Caki2 (cell line): ENCODE measurements at regions not wholly inside any gene's neighbourhood (a gene's known extent, or its start where the extent isn't known, plus 50 kb on each side); places are given as distances from the start of the nearest gene placed in this dataset.
"Not testable (repeated sequence)": the region's sequence is repeated elsewhere in the genome, so short reads cannot be mapped to it uniquely, and the experiment has no call there.

Experiments used
- DNase-seq: peaks from one replicate; pipeline ENCODE4 v3.0.0-alpha.2; 2015; ENCODE audit warnings: low read depth
- in situ Hi-C: cut with HindIII; loops from 2 replicates; pipeline ENCODE4 v1.10.0; 2016; ENCODE audit warnings: low sequenced_read_pairs, low pct_unique_long_range_greater_than_20kb, mixed read lengths

DNA sequence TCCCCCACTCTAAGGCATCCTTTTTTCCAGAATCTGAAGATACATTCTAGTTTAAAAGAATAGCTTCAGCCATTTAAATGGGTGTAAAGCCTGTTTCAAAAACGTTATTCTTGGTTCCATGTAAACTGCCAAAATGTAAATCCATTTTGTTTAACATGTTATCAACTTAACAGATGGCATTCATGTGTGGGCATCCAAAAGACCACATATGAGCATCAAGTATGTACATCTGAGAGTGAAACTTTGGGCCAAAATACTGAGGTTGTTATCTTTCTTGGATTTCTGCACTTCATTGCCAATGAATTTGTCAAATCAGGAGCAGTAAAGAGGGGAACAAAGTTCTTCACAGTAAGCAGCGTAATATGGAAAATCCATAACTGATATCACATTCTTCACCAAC lies 395.4 kb downstream of the ZNF804A start:
- in situ Hi-C loops: no loop called here

DNA sequence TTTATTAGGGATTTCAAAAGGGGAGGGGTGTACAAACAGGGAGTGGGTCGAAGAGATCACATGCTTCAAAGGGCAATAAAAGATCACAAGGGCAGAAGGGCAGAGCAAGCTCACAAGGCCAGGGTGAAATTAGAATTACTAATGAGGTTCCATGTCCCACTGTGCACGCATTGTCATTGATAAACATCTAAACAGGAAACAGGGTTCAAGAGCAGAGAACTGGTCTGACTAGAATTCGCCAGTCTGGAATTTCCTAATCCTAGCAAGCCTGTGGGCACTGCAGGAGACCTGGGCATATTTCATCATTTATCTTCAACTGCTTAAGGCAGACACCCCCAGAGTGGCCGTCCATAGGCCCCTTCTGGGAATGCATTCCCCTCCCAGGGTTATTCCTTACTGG lies 408.2 kb downstream of the ZNF804A start:
- no peak for DNase-seq
- in situ Hi-C loops: no loop called here

More for the DNA sequence above, 395.4 kb downstream of the ZNF804A start:
- no peak for DNase-seq

DNA sequence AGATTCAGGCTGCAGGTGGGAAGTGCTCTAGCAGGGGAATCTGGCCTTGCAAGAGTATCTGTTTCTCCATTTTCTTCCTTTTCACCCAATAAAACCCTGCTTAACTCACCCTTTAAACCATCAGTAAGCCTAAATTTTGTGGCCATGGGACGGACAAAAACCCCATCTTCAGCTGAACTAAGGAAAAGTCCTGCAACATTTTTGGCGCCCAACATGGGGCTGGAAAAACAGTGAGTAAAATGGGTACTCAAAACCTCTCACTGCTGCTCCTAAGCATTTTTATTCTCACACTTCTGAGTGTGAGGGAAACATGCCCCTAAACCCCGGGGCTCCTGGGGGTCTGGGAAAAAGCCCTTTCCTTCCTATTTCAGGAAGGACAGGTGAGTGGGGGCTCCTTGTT lies 414.3 kb downstream of the ZNF804A start:
- DNase-seq: peak; percentile 5
- in situ Hi-C loops: no loop called here

DNA sequence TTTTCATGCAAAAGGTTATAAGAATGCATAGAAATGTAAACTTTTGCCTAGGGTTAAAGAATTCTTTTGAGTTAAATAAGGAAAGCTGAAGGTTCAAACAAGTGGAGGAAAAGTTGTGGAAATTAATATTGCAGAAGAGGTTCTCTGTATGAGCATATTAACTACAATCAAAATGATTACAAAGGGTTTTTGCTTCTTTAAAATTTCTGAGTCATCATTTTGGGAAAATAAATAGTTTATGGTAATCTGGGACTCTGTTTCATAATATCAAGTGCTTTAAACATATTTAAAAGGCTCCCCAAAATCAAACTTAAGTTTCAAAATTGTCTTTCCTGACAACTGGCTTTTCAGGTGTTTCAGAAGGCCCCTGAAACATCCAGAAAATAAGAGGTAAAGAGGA lies 415.7 kb downstream of the ZNF804A start:
- in situ Hi-C loops: no loop called here
- DNase-seq: no peak

DNA sequence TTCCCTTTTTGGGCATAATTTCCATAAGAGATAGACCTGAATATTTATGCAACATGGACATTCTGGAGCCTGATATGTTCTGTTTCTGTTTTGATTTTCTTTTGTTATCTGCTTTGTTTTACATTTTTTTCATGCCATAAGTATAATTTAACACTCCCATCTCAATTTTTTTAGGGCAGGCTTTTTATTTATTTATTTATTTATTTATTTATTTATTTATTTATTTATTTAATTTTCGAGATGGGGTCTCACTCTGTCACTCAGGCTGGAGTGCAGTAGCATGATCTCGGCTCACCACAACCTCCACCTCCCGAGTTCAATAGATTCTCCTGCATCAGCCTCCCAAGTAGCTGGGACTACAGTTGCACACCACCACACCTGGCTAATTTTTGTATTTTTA lies 427.6 kb downstream of the ZNF804A start:
- in situ Hi-C loops, DNase-seq: not testable (repeated sequence)

DNA sequence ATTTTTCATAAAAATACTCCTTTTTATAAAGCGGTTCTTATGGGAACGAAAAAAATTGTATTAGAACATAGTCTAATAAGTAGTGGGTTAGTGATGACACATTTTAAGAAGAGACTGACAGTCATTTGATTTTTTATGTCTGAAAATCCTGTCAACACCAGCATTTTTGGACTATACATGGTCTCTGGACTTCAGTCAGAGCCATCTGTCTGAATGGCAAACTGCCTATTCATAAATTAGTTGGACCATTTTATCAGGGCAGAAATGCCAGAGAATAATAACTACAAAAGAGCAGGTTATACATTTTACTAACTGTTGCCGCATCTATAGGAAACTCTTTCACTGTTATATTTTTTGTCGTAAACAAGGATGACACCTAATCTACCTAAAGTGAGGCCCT lies 437.6 kb downstream of the ZNF804A start:
- in situ Hi-C loops: no loop called here

DNA sequence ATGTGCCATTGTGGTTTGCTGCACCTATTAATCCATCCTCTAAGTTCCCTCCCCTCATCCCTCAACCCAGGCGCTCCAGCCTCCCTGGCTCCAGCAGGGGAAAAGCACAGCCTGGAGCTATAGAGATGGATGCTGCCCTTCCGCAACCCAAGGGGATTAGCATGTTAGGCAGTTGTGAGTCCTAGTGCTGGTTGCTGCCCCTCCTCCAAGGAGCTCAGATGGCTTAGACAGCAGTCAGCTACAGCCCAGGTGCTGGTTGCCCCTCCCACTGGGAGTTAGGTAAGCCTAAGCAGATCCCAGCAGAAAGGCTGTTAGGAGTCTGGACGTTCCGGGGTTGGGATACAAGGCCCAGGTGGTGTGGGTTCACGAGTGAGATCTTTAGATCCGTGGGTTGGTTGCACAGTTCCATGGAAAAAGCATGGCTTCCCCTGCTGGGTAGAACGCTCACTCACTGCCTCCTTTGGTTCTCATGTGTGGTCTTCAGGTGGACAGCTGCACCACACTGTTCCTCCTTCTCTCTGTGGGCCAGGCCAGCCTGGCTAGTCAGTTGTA lies 446.1 kb downstream of the ZNF804A start:
- DNase-seq: no peak
- in situ Hi-C loops: no loop called here

More for the DNA sequence above, 437.6 kb downstream of the ZNF804A start:
- DNase-seq: no peak

DNA sequence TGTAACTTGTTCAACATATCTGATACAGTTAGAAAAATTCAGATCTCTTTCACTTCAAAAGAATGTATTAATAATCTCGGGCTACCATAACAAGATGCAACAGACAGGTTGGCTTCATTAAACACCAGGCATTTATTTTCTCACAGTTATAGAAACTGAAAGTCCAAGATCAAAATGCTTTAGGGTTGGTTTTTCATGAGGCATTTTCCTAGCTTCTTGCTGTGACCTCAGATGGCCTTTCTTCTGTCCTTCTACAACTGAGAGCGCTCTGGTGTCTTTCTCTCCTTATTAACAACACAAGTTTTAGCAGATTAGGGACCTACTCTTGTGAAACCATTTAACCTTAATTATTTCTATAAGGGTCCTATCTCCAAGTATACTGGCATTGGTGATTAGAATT lies 452.5 kb downstream of the ZNF804A start:
- in situ Hi-C loops: no loop called here
- no peak for DNase-seq

DNA sequence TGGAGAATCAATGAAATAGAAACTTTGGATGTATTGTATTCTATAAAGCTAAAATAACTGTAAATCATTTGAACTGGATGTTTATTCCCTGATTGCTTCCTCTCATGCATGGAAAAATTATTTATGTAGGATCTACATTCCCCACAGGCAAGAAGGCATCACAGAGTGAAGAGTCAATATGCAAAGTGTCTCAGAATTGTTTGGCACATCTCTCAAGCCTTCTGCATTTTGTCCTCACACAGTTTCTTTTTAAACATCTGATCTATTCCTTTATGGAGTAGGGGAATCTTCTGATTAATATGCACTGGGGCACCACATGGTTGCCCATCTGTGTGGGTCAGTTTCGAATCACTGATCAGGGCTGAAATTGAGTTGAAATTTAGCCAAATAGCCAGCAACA lies 465.4 kb downstream of the ZNF804A start:
- peak; percentile 2 for DNase-seq

DNA sequence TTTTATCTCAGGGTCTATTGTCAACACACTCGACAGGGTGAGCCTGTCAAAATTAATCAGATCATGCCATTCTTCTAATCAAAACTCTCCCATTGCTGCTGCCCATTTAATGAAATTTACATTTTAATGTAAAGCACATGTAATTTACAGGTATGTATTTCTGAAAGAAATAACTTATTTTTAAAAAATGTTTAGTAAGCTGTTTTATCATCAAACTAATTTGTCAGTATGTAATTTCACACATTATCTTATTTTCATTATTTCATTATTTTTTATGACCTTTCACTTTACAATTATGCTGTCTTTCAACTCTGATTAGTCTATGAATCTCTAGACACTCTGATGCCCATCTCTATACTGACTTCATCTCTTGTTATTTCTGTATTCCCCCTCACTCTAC lies 467.8 kb downstream of the ZNF804A start:
- in situ Hi-C loops: no loop called here
- no peak for DNase-seq

More for the DNA sequence above, 465.4 kb downstream of the ZNF804A start:
- in situ Hi-C loops: no loop called here

DNA sequence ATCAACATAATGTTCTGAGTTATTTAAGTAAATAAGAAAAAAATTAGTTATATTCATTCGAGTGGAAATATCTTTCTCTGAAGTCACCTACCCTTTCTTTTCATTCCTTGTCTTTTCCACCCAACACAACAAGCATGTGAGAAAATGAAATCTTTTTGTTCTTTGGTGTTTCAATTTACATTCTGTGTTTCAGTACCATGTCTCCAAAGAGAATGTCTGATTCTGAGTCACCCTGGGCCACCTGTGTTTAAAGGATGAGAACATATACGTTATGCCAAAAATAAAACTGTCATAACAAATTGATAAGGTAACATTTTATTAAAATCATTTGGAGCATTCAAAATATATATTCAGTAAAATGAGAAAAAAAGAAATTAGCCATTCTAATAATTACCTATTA lies 470.8 kb downstream of the ZNF804A start:
- DNase-seq: no peak
- in situ Hi-C loops: no loop called here

DNA sequence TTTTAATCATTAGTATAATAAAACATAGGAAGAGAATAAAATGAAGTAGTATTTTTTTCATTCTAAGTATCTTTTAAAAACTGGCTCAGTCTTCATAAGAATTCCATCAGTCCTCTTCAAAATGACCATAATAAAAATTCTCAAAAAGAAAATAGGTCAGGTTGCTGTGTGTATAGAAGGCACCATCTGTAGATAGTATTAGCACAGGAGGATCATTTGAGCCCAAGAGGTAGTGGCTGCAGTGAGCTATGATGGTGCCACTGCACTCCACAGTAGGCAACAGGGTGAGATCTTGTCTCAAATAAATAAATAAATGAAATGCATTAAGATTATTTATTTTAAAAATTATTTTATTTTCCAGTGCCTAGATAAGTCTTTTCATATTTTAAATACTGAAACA lies 475.8 kb downstream of the ZNF804A start:
- no peak for DNase-seq
- in situ Hi-C loops: no loop called here

DNA sequence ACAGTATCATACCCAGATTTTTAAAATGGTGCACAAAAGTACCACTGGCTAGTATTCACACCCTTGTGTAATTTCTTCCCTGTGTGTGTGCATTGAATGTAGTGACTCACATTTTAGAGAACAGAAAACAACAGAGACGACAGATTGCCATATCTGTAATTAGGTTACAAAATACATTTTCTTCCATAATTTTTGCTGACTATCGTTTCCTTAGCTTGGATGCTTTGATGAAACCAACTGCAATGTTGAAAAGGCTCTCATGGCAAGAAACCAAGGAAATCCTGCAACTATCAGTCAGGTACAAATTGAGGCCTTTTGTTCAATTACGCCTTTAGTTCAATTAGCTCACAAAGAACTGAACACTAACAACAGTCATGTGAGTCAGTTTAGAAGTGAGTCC lies 484.4 kb downstream of the ZNF804A start:
- no peak for DNase-seq
- in situ Hi-C loops: no loop called here

DNA sequence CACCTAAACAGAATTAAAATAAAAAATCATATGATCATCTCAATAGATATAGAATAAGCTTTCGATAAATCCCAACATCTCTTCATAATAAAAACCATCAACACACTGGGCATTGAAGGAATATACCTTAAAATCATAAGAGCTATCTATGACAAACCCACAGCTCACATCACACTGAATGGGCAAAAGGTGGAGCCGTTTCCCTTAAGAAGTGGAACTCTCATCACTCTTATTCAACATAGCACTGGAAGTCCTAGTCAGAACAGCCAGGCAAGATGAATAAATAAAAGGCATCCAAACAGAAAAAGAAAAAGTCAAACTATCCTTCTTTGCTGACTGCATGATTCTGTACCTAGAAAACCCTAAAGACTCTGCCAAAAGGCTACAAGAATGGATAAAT lies 510.3 kb downstream of the ZNF804A start:
- in situ Hi-C loops: no loop called here
- no peak for DNase-seq

DNA sequence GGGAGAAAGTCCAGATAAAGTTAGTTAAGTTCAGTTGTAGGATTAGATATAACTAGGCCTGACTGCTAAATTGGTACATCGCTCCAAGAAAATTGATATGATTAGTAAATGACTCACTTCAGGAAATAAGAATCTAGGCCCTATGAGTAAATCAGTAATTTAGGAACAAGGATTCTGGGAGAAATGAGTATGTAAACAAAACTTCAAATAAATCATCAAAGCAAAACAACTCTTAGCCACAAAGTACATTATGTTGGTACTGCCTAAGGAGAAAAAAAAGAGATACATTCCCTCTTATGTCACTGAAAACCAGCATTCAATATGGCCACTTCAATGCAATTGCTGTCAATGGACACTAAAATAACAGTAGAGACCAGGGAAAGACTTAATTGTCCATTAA lies 529.1 kb downstream of the ZNF804A start:
- peak; percentile 23 for DNase-seq
- in situ Hi-C loops: no loop called here

DNA sequence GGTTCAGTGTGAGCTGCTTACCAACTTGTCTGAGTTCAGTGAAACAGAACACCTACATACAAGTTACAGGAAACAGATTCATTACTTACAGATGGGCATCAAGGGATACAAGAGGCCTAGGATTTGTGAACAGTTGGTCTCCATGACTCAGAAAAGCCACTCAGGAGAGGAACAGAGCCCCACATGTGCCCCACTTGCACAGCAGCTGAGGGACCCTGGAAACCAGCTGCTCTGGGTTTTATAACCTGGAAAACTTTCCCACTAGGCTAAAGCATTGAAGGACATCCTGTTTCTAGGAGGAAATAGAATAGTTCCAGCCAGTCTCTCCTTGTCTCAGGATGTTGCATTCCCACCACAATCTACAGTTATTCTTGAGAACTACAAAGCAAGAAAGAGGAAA lies 530.0 kb downstream of the ZNF804A start:
- DNase-seq: no peak
- in situ Hi-C loops: no loop called here

DNA sequence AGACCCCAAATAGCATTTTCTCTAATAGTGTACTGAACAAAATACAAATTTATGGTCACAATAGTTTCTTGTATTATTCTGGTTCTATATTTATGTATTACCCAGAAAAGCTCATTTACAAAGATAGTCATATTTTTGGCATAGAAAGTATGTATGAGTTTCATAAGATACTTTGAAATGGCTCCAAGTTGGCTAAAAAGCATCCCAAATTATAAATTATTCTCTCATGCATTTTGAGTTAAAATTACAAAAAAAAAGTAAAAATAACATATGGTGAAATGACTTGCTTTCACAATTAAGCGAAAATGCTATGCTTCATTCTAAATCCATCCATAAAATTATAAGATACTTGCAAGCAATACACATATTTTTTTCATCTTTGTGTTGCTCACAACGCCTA lies 530.7 kb downstream of the ZNF804A start:
- in situ Hi-C loops: no loop called here

DNA sequence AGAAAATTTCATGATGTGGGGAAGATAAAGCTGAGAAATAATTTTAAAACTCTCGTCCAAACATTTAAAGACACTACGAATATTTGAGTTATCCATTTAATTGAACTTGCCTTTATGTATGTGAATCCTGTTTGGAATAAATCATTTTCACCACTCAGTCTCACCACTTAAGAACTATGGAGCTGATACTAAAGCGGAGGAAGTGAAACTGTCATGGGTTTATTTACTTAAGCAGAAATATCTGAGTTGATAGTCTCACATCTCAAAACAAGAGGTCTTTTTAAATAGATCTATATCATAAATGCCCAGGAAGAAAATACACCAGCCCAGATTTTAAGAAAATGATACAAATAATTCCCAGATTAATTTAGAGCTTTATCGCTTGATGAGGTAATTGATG lies 532.4 kb downstream of the ZNF804A start:
- DNase-seq: no peak
- in situ Hi-C loops: no loop called here

More for the DNA sequence above, 530.7 kb downstream of the ZNF804A start:
- DNase-seq: no peak

DNA sequence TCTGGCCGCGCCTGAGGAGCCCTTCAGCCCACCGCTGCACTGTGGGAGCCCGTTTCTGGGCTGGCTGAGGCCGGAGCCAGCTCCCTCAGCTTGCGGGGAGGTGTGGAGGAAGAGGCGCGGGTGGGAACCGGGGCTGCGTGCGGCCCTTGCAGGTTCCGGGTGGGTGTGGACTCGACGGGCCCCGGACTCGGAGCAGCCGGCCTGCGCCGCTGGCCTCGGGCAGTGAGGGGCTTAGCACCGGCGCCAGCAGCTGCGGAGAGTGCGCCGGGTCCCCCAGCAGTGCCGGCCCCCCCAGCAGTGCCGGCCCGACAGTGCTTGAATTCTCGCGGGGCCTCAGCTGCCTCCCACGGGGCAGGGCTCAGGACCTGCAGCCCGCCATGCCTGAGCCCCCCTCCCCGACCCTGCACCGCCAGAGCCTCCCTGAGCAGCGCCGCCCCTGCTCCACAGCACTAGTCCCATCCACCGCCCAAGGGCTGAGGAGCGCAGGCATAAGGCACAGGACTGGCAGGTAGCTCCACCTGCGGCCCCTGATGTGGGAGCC lies 534.2 kb downstream of the ZNF804A start:
- DNase-seq: no peak
- in situ Hi-C loops: no loop called here

DNA sequence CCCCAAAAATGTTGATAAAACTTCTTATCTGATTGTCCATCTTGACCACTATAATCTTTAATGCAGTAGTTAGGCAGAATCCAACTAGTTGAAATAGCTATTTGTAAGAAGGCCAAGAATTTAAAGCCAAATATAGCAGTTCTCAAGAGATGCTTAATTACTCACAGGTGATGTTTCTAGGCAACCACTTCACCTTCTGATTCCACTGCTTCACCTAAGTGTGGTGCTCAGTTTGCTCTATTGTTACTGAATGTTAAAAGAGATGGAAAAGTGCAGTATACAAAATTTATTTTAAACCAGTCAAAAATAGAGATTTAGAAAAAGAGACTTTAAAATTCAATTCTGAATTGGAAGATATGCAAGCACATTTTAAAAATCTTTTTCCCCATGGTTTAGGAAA lies 539.4 kb downstream of the ZNF804A start:
- DNase-seq: no peak
- in situ Hi-C loops: no loop called here

DNA sequence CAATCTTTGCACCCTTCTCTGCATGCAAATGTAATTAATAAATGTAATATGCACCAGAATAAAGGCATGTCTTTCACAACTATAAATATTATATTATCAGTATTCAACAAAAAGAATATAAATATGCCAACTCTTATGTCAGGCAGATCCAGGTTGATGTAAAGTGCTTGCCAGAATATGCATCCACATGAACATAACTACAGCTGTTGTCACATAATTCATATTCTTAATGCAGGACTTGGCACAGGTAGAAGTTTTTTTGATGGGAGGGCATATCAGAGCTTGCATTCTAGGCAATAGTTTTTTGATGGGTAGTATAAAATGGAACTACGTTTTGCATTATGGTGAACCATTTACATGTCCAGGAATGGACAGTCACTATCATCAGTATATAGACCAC lies 544.3 kb downstream of the ZNF804A start:
- in situ Hi-C loops: no loop called here
- DNase-seq: no peak
